NCI-H187 (cell line): ENCODE measurements at regions not wholly inside any gene's neighbourhood (a gene's known extent, or its start where the extent isn't known, plus 50 kb on each side); places are given as distances from the start of the nearest gene placed in this dataset.

Experiments
- DNase-seq, 2 experiments: peaks; one replicate each; lab custom pipeline; 2025; lab: John Stamatoyannopoulos, UW

- DNase-seq, result no peak
Observed at GRCh38 chr10:36634916-36635315, 490.5 kb upstream of the ANKRD30A start.

GRCh38 chr10:36630267-36630666, 495.1 kb upstream of the ANKRD30A start:
- DNase-seq, result no peak

GRCh38 chr10:36629476-36629875, 495.9 kb upstream of the ANKRD30A start:
- DNase-seq, result no peak

GRCh38 chr10:36624551-36625100, 500.8 kb upstream of the ANKRD30A start:
- DNase-seq, result no peak

GRCh38 chr10:36621346-36621745, 504.1 kb upstream of the ANKRD30A start:
- no peak for DNase-seq

- DNase-seq, result no peak
Observed at GRCh38 chr10:36612436-36612835, 513.0 kb upstream of the ANKRD30A start.

- no peak for DNase-seq
Observed at GRCh38 chr10:36608866-36609265, 516.5 kb upstream of the ANKRD30A start.

- DNase-seq, result no peak
Observed at GRCh38 chr10:36608251-36608650, 517.1 kb upstream of the ANKRD30A start.

- DNase-seq, result no peak
Observed at GRCh38 chr10:36606234-36606839, 519.1 kb upstream of the ANKRD30A start.

GRCh38 chr10:36604316-36604715, 521.1 kb upstream of the ANKRD30A start:
- DNase-seq, result no peak

- DNase-seq, result no peak
Observed at GRCh38 chr10:36603688-36604087, 521.7 kb upstream of the ANKRD30A start.

- DNase-seq, result no peak
Observed at GRCh38 chr10:36602374-36602773, 523.0 kb upstream of the ANKRD30A start.

GRCh38 chr10:36597756-36598320, 527.6 kb upstream of the ANKRD30A start:
- DNase-seq, result no peak

GRCh38 chr10:36592964-36593363, 532.4 kb upstream of the ANKRD30A start:
- no peak for DNase-seq

- no peak for DNase-seq
Observed at GRCh38 chr10:36591436-36591835, 534.0 kb upstream of the ANKRD30A start.

GRCh38 chr10:36583690-36584089, 541.7 kb upstream of the ANKRD30A start:
- no peak for DNase-seq

GRCh38 chr10:36581237-36581636, 544.2 kb upstream of the ANKRD30A start:
- no peak for DNase-seq

- DNase-seq, result no peak
Observed at GRCh38 chr10:36578306-36578705, 547.1 kb upstream of the ANKRD30A start.

GRCh38 chr10:36577126-36577525, 548.3 kb upstream of the ANKRD30A start:
- DNase-seq, result no peak

- DNase-seq, result no peak
Observed at GRCh38 chr10:36574207-36574606, 551.2 kb upstream of the ANKRD30A start.

GRCh38 chr10:36573246-36573645, 552.2 kb upstream of the ANKRD30A start:
- DNase-seq, result no peak

GRCh38 chr10:36564433-36564832, 561.0 kb upstream of the ANKRD30A start:
- no peak for DNase-seq

GRCh38 chr10:36559412-36560400, 565.7 kb upstream of the ANKRD30A start:
- no peak for DNase-seq
